HFFc6 (cell line): ENCODE measurements at regions not wholly inside any gene's neighbourhood (a gene's known extent, or its start where the extent isn't known, plus 50 kb on each side); places are given as distances from the start of the nearest gene placed in this dataset.

Source experiments
- DNase-seq: peaks from one replicate; pipeline ENCODE4 v3.0.0-alpha.2; 2018
- H3K27ac Mint-ChIP-seq: 2 replicates; pipeline ENCODE4 v1.8.0; 2020; ENCODE audit warnings: mild to moderate bottlenecking, mixed read lengths
- H3K27me3 Mint-ChIP-seq: 2 replicates; pipeline ENCODE4 v1.8.0; 2021; ENCODE audit warnings: mild to moderate bottlenecking, moderate library complexity, mixed read lengths; ENCODE audit not compliant: insufficient read depth
- H3K36me3 Mint-ChIP-seq: 2 replicates; pipeline ENCODE4 v1.8.0; 2021; ENCODE audit warnings: low read depth, mixed read lengths
- H3K4me1 Mint-ChIP-seq: 2 replicates; pipeline ENCODE4 v1.8.0; 2020; ENCODE audit warnings: low read depth, mixed read lengths
- H3K4me3 Mint-ChIP-seq: 2 replicates; pipeline ENCODE4 v1.8.0; 2020; ENCODE audit warnings: mild to moderate bottlenecking, moderate library complexity, mixed read lengths
- H3K9me3 Mint-ChIP-seq: 2 replicates; pipeline ENCODE4 v1.8.0; 2020; ENCODE audit warnings: mild to moderate bottlenecking, mixed read lengths
- TF ChIP-seq, protein P1 (sequence below): fragments of 200-600 bp; sonication (generic); IDR thresholded peaks from 2 replicates; pipeline ENCODE4 v1.5.0; 2021; ENCODE audit warnings: antibody characterized with exemption, mild to moderate bottlenecking

DNA sequence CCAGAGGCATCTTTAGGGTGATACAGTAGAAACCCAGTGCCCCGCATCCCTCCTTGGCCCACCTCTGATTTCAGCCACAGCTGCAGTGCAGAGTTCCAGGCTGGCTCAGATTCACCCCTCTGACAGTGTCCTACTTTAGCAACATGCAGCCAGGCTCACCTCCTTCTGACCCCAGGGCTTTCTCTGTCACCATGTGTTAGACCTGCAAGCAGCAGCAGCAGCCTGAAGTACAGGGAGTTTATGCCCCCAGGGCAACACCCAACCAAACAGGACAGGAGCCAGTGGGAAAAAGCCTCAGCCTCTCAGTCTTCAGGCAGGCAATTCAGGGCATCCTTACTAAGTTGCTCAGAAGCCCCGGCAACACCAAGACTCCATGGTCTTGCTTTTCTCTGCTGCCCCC, 109.0 kb upstream of the PLXNA4 start:
- TF ChIP-seq, protein P1, sequence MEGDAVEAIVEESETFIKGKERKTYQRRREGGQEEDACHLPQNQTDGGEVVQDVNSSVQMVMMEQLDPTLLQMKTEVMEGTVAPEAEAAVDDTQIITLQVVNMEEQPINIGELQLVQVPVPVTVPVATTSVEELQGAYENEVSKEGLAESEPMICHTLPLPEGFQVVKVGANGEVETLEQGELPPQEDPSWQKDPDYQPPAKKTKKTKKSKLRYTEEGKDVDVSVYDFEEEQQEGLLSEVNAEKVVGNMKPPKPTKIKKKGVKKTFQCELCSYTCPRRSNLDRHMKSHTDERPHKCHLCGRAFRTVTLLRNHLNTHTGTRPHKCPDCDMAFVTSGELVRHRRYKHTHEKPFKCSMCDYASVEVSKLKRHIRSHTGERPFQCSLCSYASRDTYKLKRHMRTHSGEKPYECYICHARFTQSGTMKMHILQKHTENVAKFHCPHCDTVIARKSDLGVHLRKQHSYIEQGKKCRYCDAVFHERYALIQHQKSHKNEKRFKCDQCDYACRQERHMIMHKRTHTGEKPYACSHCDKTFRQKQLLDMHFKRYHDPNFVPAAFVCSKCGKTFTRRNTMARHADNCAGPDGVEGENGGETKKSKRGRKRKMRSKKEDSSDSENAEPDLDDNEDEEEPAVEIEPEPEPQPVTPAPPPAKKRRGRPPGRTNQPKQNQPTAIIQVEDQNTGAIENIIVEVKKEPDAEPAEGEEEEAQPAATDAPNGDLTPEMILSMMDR = no peak
- DNase-seq = no peak
- Mint-ChIP-seq H3K9me3 (no peaks in the 10 kb centered on the region), H3K36me3 (no peaks in the 10 kb centered on the region), H3K27ac (no peak overlapping the region), H3K27me3 (peaks cover 44% of the 10 kb centered on the region), H3K4me1 (no peaks in the 10 kb centered on the region), H3K4me3 (no peak overlapping the region)

DNA sequence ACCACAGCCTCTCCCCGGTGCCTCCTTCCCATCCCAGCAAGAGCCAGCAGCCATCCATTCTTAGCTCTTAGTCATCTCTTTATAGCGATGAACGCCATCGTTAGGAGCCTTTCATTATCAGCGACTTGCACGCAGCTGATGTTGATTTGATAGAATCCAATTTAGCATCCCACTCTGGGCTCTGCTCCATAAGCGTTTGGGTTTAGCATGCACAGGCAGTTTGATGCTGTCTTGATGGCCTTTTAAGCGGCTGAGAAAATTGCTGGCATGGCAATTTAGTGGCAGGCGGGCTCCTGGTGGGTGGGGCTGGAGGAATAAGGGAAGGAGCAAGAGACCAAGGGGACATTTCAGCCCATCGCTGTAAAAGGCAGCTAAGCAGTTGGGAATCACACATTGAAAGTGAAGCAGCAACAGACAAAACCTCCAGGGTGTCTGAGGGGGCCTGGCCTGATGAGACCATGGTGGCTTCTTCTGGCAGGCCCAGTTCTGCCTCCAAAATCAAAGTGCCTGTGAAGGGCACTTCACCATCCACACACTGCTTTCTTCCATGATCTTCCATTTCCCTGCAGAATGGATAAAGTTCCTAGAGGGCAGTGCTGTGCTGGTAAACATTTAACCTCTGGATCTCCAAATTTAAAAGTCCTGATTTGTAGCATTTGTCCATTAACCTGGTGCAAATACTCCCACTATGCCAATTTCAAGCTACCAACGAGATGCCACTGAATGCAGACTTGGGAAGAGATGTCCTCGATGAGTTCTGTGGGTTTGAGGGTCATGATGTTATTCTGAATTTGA, 107.8 kb upstream of the PLXNA4 start:
- H3K4me1 Mint-ChIP-seq = no peaks in the 10 kb centered on the region
- no peaks in the 10 kb centered on the region for H3K36me3 Mint-ChIP-seq
- DNase-seq = no peak
- TF ChIP-seq, protein P1 = peak; percentile 35; the same call in 1 of the 2 replicates
- peaks cover 40% of the 10 kb centered on the region for H3K27me3 Mint-ChIP-seq
- no peak overlapping the region for H3K27ac Mint-ChIP-seq
- H3K4me3 Mint-ChIP-seq = no peak overlapping the region
- no peaks in the 10 kb centered on the region for H3K9me3 Mint-ChIP-seq

DNA sequence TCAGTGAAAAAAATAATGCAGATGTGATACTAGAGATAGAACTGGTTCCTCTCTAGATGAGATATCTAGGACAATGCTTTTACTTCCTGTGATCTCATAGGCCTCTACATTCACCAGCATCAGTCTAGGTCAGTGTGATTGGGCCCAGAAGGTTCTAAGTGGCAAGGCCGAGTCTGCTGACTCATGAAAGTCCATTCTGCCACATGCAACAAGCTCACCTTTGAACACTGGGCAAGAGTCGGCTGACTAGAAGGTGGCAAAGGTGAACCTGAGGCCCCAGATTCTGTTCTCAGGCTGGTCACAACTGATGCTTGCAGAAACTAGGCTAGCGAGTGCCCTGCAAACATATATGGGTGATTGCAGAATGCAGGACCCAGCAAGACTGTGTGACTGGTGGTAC, 105.7 kb upstream of the PLXNA4 start:
- peaks cover 40% of the 10 kb centered on the region for H3K27me3 Mint-ChIP-seq
- H3K9me3 Mint-ChIP-seq = no peaks in the 10 kb centered on the region
- H3K36me3 Mint-ChIP-seq = no peaks in the 10 kb centered on the region
- H3K4me1 Mint-ChIP-seq = no peaks in the 10 kb centered on the region
- no peak overlapping the region for H3K27ac Mint-ChIP-seq
- TF ChIP-seq, protein P1 = no peak
- H3K4me3 Mint-ChIP-seq = no peak overlapping the region
- DNase-seq = no peak

DNA sequence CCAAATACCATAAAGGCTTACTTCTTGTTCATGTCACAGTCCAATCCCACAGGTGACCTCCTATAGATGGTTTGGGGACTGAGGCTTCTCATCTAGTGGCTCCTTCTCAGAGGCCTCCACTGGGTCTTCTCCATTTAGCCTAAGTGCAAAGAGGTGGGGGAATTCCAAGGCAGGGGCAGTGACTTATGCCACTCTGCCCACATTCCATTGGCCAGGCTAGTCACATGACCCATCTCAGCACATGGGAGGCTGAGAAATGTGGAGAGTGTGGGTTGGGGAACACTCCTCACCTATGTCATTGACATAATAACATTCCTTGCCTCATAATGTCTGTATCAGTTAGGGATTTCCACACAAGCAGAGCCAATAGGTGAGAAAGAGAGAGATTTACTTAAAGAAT, 104.3 kb upstream of the PLXNA4 start:
- TF ChIP-seq, protein P1 = no peak
- no peaks in the 10 kb centered on the region for H3K4me1 Mint-ChIP-seq
- peaks cover 33% of the 10 kb centered on the region for H3K27me3 Mint-ChIP-seq
- no peaks in the 10 kb centered on the region for H3K9me3 Mint-ChIP-seq
- no peaks in the 10 kb centered on the region for H3K36me3 Mint-ChIP-seq
- H3K4me3 Mint-ChIP-seq = no peak overlapping the region
- DNase-seq = no peak
- no peak overlapping the region for H3K27ac Mint-ChIP-seq

DNA sequence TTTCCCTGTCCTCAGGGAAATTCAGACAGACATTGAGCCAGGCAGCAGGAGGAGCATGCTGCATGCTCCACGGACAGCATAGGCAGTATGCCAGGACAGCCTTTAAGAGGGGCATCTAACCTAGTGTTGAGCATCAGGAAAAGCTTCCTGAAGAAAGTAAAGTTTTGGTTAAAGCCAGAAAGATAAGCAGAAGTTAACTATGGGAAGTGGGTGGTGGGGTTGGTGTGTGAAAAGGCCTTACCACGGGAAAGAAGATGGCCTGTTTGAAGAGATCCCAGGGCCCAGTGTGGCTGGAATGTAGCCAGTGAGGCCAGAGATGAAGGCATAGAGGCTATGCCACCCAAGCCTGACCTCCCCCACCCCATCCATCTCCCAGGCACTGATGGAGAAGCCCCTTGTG, 102.4 kb upstream of the PLXNA4 start:
- Mint-ChIP-seq H3K27me3 (peaks cover 23% of the 10 kb centered on the region), H3K9me3 (no peaks in the 10 kb centered on the region), H3K36me3 (no peaks in the 10 kb centered on the region), H3K4me3 (no peak overlapping the region), H3K4me1 (no peaks in the 10 kb centered on the region), H3K27ac (no peak overlapping the region)
- TF ChIP-seq, protein P1 = no peak
- no peak for DNase-seq
